ENCODE measurements at regions not wholly inside any gene's neighbourhood (a gene's known extent, or its start where the extent isn't known, plus 50 kb on each side); places are given as distances from the start of the nearest gene placed in this dataset.

GRCh38 chr12:107233551-107233950, 140.2 kb upstream of the CRY1 start:
- TF ChIP-seq, protein P1, sequence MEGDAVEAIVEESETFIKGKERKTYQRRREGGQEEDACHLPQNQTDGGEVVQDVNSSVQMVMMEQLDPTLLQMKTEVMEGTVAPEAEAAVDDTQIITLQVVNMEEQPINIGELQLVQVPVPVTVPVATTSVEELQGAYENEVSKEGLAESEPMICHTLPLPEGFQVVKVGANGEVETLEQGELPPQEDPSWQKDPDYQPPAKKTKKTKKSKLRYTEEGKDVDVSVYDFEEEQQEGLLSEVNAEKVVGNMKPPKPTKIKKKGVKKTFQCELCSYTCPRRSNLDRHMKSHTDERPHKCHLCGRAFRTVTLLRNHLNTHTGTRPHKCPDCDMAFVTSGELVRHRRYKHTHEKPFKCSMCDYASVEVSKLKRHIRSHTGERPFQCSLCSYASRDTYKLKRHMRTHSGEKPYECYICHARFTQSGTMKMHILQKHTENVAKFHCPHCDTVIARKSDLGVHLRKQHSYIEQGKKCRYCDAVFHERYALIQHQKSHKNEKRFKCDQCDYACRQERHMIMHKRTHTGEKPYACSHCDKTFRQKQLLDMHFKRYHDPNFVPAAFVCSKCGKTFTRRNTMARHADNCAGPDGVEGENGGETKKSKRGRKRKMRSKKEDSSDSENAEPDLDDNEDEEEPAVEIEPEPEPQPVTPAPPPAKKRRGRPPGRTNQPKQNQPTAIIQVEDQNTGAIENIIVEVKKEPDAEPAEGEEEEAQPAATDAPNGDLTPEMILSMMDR (IDR thresholded peaks at IDR 0.05; ENCODE audit: control extremely low read depth in 1 of 3, insufficient read depth in 1 of 3, low read depth in 1 of 3, low read length in 3 of 3): no peak
- TF ChIP-seq EZH2 (IDR thresholded peaks at IDR 0.05; ENCODE audit: low read depth, low read length, severe bottlenecking): no peak

Data from H1 (cell line).